B cell (primary cell): ENCODE measurements at regions not wholly inside any gene's neighbourhood (a gene's known extent, or its start where the extent isn't known, plus 50 kb on each side); places are given as distances from the start of the nearest gene placed in this dataset.

Source experiments
- CTCF ChIP-seq: fragments of 200-600 bp; IDR thresholded peaks from one replicate; pipeline ENCODE4 v1.8.0; 2022; ENCODE audit warnings: antibody characterized with exemption, mild to moderate bottlenecking
- EZH2 ChIP-seq: IDR thresholded peaks from 2 replicates; pipeline ENCODE4 v1.6.1; 2012; ENCODE audit warnings: borderline replicate concordance, low read depth, mild to moderate bottlenecking, moderate library complexity, low read length; ENCODE audit not compliant: insufficient read depth, poor library complexity, severe bottlenecking

DNA sequence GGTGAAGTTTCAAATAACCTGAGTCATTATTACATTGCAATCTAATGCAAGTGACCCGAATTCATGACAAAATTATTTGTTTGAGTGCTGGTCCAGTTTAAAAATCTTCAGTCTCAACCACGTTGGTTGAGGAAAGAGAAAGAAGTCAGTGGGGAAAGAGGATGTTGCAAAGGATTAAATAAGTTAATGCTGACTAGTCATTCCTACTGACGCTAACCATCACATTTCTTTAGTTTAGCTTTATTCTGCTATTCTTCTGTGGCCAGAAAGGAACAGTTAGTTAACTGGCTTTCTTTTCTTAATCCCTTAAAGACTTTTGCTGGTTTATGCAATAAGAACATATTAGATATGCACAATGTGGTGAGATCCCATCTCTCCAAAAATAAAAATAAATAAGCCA is 143.8 kb upstream of the FAM83B start:
- TF ChIP-seq CTCF, result no peak
- no peak for TF ChIP-seq EZH2
